ENCODE measurements at regions not wholly inside any gene's neighbourhood (a gene's known extent, or its start where the extent isn't known, plus 50 kb on each side); places are given as distances from the start of the nearest gene placed in this dataset.
"Not testable (repeated sequence)": the region's sequence is repeated elsewhere in the genome, so short reads cannot be mapped to it uniquely, and the experiment has no call there.

DNA sequence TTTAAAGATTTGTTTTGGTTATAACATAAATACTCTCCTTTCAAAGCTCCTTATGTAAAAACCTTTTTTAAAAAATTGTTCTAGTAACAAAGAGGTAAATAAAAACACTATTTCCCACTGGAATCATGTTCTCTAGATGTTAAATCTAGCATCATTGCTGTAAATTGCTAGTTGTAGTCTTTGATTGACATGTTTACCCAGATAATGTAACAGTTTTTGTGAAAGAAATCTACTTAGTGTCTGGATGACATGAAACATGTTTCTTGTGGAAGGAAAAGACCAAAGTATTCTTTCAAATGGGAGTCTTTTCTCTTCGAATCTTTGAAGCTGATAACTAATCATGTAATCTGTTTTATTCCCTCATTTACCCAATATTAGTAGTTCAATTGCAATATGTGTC, 1565.9 kb upstream of the WWC1 start:
- no peak for DNase-seq (ENCODE audit: insufficient read length, low spot score)
- FAIRE-seq: no peak

DNA sequence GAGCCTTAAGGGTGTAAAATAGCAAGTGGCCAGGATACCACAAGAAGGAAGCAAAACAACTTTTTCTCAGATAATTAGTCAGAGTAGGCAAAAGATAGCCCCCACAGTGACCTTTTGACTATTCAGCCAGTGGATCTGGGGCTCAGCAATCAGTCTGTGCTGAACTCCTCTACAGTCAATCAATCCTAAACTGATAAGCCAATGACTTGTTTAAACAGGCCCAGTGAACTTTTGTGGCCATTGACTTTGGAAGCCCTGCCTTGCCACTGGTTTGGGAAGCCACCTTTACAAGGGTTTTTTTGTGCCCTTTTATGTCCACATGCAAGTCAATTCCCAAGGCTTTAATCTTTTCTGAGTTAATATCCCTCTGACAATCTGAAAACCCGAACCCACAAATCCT, 1565.0 kb upstream of the WWC1 start:
- DNase-seq (ENCODE audit: insufficient read length, low spot score): no peak
- FAIRE-seq: no peak

DNA sequence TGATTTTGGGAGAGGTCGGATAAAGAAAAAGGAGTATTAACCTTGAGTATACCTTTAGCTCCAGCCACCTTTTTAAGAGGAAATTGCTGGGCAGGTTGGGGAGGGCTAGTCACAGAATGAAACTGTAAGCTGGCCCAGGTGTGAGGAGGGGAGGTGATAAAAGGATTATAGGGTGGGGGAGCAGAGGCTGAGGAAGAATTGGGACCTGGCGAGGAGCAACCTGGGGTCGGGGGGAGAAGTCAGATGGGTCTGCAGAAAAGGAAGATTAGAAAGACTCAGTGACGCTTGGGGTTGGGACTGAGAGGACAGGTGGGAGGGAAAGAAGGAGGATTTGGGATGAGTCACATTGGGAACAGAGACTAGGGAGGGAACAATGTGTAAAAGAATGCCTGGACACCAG, 1548.5 kb upstream of the WWC1 start:
- FAIRE-seq; DNase-seq (ENCODE audit: insufficient read length, low spot score): not testable (repeated sequence)

DNA sequence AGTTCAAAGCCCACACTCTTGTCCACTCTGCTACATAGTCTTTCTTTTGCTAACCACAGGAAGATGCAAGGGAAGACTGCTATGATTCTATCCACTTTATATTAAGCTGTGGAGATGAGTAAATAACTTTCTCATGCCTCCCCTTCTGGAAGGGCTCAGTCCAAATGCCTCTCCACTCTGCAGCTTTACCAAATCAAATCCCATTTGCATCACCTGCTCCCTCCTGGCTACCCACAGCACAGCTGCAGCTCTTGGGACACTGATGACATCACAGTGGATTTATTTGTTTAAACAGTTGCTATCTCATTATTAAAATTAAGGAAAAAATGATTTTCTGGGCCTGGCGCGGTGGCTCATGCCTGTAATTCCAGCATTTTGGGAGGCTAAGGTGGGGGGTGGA, 1544.9 kb upstream of the WWC1 start:
- DNase-seq (ENCODE audit: insufficient read length, low spot score): no peak
- no peak for FAIRE-seq

DNA sequence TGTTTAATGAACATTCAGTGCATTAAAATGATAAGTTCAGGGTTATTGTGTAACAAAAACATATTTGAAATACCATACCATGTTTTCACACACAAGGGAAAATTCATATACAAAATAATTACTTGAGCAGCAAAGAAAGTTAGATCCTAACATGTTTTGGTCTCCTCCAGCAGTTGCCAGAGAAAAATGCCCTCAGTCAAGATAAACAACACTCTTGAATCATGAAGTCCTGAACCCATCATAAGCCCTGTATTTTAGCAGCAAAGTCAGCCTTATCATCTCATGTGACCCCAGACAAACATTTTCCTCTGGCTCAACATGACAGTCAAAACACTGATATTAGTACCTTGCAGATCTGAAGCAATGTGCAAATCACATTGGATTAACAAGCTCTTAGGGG, 1541.1 kb upstream of the WWC1 start:
- FAIRE-seq: no peak
- no peak for DNase-seq (ENCODE audit: insufficient read length, low spot score)

DNA sequence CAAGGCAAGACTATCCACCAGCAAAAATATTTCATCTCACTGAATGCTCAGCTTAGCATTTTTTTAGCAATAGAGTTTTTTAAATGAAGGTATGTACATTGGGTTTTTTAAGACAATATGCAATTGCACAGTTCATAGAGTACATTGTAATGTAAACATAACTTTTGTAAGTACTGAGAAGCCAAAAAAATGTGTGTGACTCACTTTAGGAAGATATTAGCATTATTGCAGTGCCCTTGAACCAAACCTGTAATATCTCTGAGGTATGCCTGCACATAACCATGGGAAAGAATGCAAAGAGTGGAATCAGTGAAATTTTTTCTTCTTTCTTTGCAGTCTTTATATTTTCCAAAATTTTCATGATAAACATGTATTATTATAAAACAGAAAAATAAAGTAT, 1533.3 kb upstream of the WWC1 start:
- DNase-seq (ENCODE audit: insufficient read length, low spot score) (no peak), FAIRE-seq (no peak)

DNA sequence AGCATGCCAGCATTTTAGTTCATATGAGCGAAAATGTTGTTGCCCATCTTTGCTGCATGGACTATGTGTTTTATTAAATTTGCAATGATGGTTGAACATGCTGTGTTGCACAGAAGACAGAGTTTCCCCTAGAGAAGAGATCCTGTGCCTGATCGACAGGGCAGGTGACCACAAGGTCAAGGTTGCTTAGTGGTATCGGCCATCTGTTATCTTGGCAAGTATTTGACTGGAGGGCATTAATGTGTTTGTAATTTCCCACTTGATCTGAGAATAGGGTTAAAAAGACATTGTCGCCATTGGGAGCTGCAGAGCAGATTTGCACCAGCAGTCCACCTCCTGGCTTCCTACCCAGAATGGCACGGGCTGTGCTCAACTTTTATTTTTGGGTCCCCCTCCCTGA, 1523.6 kb upstream of the WWC1 start:
- no peak for DNase-seq (ENCODE audit: insufficient read length, low spot score)
- no peak for FAIRE-seq

DNA sequence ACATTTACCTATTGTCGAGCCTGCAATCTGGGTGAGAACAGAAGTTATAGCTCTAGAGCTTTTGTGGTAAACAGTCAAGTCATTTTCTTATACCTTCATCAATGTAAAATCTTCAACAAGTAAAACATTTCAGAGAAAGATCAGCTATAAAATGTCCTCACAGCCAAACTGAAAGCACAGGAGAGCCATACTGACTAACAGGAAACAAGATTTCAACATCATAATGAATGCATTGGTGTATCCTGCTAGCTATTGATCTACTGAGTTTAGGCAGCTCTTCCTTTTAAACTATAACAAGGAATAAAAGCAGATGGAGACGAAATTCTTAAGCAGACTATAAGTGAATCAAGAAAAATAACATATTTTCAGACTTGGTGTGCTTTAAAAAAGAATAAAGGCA, 1522.9 kb upstream of the WWC1 start:
- DNase-seq (ENCODE audit: insufficient read length, low spot score): no peak
- FAIRE-seq: no peak

DNA sequence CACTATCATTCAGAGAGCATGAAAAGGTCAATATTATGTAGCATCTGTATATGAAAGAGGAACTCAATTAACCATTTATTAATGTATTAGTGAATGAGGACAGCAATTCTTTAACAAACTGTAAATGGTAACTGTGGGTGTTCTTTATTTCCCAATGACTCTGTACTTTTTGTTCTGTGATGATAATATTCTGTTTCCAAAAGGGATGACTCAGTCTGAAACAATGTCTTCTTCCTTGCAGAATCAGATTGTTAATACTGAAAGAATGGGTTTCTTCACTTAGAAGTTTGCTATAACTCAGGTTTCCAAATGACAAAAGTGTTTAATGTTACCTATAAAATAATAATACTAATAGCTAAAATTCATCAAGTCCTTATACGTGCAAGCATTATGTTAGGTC, 1518.7 kb upstream of the WWC1 start:
- DNase-seq (ENCODE audit: insufficient read length, low spot score): no peak

DNA sequence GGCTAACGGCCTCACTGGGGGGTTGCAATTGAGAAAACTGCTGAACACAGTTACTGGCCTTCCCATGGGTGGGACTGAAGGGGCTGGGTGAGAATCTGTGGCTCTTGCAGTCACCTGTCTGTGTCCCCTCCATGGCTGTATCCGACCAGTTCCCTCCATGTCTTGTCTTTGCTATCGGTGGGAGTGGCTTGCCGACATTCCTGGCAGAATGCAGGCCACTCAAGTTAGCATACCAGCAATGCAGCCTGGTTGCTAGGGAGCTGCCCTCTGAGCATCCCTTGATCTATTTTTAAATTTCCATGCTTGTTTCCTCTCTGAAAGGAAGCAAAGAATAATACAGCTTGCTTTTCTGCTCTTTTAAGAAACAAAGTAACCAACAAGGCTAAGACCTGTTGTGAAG, 1509.7 kb upstream of the WWC1 start:
- DNase-seq (ENCODE audit: insufficient read length, low spot score) (no peak), FAIRE-seq (no peak)

More for the DNA sequence above, 1518.7 kb upstream of the WWC1 start:
- FAIRE-seq: no peak

DNA sequence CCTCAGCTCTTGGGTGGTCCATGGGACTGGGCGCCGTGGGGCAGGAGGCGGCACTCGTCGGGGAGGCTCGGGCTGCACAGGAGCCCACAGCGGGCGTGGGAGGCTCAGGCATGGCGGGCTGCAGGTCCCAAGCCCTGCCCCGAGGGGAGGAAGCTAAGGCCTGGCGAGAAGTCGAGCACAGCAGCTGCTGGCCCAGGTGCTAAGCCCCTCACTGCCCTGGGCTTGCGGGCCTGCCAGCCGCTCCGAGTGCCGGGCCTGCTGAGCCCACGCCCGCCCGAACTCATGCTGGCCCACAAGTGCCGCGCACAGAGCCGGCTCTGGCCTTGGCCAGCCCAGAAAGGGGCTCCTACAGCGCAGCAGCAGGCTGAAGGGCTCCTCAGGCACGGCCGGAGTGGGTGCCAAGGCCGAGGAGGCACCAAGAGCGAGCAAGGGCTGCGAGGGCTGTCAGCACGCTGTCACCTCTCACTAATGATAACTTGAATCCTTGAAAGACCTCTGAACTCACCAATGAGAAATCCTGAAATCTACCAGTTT, 1506.8 kb upstream of the WWC1 start:
- no peak for FAIRE-seq
- no peak for DNase-seq (ENCODE audit: insufficient read length, low spot score)

DNA sequence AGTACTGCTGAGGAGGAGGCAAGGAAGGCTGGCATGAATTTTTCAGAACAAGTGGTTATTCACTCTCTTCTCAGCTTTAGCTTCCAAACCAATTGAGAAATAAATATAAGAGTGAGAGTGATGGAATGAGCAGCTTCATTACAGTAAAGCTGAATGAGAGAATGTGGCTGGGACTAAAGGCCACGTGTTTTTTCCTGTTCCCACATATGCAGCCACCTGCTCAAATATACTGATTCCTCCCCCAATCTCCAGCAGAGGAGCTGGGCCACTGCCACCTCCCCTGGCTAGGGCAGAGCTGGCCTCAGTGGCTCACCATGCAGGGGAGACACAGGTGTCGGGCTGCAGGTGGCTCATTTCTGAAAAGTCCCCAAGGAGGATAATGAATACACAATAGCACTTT, 1505.3 kb upstream of the WWC1 start:
- FAIRE-seq (no peak), DNase-seq (ENCODE audit: insufficient read length, low spot score) (no peak)

DNA sequence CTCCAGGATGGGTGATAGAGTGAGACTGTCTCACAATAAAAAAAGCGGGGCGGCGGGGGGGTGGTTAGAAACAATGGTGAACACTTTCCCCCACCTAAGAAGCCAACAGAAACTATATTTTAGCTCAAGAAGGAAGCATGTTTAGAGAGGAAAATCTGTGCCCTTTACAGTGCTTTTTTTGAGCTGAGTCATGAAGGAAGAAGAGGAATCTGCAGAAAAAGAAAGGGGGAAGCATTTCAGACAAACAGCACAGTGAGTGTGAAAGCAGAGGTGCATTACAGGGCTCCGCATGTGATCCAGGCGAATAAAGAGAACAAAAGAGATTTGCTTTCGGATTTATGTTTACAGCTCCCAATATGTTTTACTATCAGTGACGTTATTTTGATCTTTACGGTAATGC, 1504.6 kb upstream of the WWC1 start:
- FAIRE-seq: no peak
- no peak for DNase-seq (ENCODE audit: insufficient read length, low spot score)

DNA sequence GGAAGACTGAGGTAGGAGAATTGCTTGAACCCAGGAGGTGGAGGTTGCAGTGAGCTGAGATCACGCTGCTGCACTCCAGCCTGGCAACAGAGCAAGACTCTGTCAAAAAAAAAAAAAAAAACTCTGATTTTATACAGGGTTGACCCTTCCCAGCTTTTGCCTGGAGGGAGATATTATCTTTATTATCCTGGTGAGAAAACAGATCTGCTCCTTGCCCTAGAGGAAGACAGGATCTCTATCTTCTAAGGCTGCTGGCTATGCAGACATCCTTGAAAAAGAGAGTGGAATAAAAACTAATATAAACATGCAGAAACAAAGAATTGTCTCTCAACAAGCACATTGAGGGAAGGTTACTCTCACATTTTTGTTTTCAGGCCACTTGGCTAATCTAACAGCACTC, 1503.4 kb upstream of the WWC1 start:
- DNase-seq (ENCODE audit: insufficient read length, low spot score): no peak
- FAIRE-seq: no peak

DNA sequence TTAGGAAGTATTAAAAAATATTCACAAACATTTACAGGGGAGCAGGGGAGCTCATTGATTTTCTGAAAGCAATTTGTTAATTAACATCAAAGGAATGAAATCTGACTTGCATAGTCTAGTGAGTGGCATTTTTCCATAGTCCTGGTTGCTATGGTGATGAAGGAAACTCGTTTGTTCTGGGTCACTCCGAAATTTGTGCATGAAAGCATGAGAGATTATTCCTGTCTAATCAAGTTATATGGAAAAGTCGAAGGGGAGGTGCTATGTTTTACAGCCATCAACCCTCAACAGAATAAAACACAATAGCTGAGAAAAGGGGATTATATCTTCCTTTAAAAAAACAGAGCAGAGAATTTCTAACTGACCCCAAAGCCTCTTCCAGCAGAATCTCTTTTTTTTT, 1495.7 kb upstream of the WWC1 start:
- FAIRE-seq (no peak), DNase-seq (ENCODE audit: insufficient read length, low spot score) (no peak)

DNA sequence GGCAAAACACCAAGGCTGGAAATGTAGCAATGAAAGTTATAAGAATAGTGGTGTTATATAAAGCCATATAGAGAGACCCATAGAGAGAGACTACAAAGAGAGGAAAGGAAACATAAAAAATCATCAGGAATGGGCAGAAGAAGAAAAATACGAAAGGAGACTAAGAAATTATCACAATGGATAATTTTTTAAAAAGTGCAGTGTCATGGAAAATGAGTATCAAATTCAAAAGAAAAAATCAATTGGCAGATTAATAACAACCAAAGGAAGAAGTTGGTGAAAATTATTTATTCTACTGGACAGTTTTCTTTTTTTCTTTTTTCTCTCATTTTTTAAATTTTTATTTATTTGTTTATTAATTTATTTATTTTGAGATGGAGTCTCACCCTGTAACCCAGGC, 1488.4 kb upstream of the WWC1 start:
- FAIRE-seq (no peak), DNase-seq (ENCODE audit: insufficient read length, low spot score) (no peak)

DNA sequence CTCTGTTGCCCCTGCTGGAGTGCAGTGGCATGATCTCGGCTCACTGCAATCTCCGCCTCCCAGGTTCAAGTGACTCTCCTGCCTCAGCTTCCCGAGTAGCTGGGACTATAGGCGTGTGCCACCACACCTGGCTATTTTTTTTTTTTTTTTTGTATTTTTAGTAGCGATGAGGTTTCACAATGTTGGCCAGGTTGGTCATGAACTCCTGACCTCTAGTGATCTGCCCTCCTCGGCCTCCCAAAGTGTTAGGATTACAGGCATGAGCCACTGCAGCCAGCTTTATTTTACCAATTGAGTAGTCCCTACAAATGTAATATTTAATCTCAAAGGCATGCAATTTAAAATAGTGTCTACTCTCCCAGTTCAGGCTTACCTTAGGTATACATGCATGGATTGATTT, 1487.2 kb upstream of the WWC1 start:
- not testable (repeated sequence) for FAIRE-seq; DNase-seq (ENCODE audit: insufficient read length, low spot score)

DNA sequence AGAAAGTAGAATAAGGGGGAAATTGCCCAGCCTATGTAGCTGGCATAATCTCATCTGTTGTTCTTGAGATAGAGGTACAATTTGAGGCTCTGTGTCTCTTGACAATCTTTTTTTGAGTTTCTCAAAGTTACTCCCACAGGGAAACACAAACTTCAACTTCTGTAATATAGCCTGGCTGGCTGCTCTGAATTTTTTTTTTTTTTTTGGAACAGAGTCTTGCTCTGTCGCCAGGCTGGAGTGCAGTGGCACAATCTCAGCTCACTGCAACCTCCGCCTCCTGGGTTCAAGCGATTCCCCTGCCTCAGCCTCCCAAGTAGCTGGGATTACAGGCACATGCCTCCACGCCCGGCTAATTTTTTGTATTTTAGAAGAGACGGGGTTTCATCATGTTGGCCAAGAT, 1486.8 kb upstream of the WWC1 start:
- not testable (repeated sequence) for DNase-seq (ENCODE audit: insufficient read length, low spot score); FAIRE-seq

DNA sequence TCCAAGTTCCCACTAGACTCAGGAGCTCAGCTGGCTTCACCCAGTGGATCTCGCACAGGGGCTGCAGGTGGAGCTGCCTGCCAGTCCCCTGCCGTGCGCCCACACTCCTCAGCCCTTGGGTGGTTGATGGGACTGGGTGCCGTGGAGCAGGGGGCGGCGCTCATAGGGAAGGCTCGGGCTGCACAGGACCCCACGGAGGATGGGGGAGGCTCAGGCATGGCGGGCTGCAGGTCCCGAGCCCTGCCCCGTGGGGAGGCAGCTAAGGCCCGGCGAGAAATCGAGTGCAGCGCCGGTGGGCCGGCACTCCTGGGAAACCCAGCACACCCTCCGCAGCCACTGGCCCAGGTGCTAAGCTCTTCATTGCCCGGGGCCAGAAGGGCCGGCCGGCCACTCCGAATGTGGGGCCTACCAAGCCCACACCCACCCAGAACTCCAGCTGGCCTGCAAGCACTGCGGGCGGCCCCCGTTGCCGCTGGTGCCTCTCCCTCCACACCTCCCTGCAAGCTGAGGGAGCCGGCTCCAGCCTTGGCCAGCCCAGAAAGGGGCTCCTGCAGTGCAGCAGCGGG, 1481.3 kb upstream of the WWC1 start:
- not testable (repeated sequence) for FAIRE-seq

DNA sequence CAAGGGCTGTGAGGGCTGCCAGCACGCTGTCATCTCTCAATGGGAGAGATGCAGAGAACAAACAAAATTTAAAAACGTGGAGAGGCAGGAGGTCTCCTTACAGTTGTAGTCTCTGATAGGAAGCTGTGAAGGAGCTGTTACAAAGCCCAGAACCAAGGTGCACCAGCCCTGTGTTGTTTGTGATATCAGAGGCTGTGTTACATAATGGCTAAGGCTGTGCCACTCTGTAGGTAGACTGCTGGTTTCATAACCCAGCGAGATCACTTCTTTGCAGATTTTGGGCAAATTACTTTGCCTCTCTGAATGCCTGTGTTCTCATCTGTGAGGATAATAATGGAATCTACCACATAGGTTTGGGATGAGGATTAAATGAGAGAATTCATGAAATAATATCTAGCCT, 1480.7 kb upstream of the WWC1 start:
- FAIRE-seq (no peak), DNase-seq (ENCODE audit: insufficient read length, low spot score) (no peak)

More for the DNA sequence above, 1481.3 kb upstream of the WWC1 start:
- not testable (repeated sequence) for DNase-seq (ENCODE audit: insufficient read length, low spot score)

DNA sequence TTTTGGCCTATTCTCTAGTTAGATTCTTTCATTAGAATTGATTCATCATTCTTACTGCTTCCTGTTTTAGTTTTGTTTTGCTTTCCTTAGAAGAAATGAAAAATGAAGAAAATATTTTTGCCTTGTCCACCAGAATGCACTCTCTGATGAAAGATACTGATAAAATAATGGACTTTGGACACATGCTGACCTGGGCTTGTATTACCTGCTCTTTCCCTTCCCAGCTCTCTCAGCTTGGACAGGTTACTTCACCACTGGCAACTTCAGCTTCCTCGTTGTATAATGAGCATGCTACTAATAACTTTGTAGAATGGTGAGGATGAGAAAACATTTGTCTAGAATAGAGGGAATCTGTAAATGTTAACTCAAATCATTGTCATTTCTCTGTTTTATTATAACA, 1468.1 kb upstream of the WWC1 start:
- FAIRE-seq: no peak
- DNase-seq (ENCODE audit: insufficient read length, low spot score): no peak

DNA sequence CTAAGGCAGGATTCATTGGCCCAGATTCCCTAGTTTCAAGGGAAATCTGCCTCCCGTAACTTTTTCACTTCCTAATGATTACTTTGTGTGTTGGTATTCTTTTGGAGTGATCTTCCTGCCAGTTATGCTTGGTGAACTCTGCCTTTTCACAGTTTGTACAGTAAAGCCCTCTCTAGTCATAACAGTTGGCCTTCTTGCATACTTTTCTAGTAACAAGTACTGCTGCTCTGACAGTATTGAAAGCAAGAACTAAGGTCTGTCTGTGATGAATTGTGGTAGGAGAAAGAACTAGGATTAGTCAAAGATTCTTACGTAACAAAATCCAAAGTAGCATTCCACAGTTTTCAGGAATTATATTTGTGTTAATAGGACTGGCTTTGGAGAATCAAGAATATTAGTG, 1457.2 kb upstream of the WWC1 start:
- no peak for DNase-seq (ENCODE audit: insufficient read length, low spot score)
- no peak for FAIRE-seq

DNA sequence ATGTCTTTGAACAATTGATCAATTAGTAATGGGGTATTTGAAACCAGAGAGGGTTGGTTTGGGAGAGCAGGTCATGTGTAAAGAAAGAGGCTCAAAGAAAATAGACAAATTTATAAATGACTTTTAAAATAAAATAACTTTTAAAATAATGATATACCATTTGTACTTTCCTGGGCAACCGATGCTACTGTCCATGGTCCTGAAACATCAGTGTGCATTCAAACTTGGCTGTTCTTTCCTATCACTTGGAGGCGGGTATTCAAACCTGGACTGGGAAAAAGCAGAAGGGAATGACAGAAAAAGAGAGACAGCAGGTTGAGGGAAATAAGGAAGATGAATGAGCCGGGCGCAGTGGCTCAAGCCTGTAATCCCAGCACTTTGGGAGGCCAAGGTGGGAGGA, 1446.4 kb upstream of the WWC1 start:
- no peak for DNase-seq (ENCODE audit: insufficient read length, low spot score)
- FAIRE-seq: no peak
